HS-5 (cell line): ENCODE measurements at regions not wholly inside any gene's neighbourhood (a gene's known extent, or its start where the extent isn't known, plus 50 kb on each side); places are given as distances from the start of the nearest gene placed in this dataset.

Experiments used
- DNase-seq: peaks from one replicate; pipeline ENCODE4 v3.0.0-alpha.2; 2012; ENCODE audit warnings: low read depth

DNA sequence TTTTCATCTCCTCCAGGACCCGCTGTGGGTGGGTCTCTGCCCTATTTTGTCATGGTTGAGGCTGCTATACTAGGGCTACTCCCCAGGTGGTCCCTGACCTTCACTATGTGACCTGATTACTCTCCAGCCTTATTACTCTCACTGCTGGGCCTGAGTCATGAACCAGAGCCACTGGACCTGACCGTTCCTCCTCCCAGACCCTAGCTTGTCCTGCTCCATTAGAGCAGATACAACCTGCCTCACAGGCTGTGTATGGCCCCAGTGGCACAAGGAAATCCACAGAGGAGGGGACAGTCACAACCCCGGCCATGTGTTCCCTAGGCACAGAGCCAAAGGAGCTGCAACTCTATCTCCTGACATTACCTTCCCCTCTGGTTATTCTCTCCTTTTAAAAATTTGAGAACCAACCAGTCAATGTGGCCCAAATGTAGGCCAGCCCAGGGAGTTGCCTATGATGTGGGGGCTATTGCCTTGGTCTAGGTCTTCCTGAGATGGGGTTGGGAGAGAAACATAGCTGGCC lies 96.0 kb upstream of the FSTL4 start:
- no peak for DNase-seq

DNA sequence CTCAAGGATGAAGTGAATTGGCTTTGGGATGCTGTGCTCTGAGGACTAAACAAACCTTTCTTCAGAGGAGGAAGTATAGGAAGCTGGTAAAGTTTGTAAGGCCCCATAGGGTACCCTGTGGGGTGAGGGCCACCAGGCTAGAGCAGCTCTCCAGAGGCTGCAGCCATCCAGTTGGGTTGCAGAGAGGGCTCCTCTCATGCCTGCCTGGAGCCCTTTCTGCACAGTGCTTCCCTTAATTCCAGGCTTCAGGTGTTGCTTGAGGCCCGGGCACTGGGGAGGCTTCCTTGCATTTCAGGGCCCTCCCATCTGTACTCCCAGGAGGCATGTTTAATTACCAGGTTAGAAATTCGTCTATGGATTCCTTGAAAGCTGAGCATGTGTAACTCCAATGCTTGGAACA lies 95.3 kb upstream of the FSTL4 start:
- no peak for DNase-seq

DNA sequence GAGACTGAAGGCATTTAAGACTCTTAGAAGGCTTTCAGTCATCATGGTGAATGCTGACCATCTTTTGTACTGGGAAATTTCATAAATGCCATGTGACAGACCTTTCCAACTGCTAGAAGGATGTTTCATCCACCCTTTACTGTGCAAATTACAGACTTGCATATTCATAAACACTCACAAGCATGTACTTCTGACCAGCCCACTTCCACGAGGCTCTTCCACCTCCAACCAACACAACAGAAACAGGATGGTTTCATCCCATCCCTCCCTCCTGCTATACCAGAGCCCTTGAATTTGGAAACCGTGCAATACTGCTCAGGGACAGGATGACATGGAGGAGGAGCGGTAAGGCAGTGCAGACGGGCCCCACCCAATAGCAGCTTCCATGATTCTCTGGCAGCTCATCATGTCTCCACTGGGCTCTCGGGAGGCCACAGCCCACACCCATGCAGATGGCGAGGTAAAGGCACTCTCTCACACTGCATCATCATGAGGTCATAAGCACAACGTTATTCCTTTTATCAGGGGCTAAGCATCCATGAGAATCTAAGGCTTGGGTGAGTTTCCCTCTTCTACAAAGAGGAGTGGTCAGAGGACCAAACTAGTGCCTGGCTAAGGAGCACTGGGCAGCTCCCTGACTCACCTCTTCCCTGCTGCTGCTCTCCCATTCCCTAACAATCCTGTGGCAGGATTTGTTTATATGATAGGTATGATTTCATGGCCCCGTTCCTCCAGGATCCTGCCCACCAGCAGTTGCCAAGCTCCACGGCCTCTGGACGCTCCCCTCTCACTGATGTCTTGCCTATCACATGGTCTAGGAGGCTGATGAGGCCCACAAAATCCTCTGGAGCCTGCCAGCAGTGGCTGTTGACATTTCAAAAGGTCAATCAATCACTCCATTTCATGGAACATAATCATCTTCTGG lies 94.4 kb upstream of the FSTL4 start:
- no peak for DNase-seq

DNA sequence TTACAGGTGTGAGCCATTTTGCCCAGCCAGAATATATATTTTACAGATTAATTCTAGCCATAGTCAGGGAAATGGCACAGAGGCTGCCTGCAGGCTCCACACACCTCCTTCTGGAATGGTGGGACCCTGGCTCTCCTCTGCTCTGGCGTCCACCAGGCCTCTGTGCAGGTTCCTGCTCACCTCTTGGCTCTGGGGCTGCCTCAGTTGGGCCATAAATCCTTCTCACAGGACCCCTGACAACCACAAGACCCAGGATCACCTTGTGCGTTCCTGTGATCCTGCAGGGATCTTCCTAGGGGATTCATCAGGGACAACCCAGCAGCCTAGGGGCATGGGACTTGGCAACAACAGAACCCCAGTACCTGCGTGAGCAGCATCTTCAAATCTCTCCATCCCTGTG lies 93.0 kb upstream of the FSTL4 start:
- DNase-seq, result no peak

DNA sequence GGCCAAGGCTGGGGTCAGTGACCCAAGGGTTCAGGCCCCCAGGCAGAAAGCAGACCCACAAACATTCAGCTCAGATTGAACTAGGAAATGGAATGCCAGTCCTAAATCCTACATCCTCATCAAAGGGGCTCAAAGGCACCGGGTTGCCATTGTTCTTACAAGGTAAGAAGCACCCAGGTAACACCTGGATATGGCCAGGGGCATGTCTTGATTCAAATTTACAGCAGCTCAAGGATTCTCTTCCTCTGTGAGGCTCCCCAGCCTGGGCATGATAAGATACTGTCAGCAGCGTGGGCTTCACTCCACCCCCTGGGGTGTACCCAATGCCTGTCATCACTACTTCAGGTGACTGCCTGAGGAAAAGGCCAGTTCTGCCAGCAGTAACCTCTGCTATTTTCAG lies 92.1 kb upstream of the FSTL4 start:
- no peak for DNase-seq

DNA sequence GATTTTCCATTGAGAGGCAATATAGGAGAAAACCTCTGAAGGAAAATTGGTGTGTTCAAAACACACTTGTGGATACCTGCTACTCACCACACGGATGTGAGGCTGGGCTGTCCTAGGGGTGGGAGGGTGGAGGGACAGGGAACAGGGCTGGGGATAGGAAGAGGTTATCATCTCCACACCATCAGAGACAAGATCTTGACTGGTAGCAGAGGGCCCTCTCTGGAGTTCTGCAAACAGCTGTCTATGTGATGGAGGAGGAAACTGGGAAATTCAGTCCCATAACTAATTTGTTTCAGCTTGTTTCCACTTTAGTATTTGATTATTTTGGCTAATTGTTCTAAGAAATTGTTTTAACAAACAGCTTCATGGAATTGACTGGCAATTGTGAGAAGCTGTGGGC lies 91.6 kb upstream of the FSTL4 start:
- DNase-seq, result no peak

DNA sequence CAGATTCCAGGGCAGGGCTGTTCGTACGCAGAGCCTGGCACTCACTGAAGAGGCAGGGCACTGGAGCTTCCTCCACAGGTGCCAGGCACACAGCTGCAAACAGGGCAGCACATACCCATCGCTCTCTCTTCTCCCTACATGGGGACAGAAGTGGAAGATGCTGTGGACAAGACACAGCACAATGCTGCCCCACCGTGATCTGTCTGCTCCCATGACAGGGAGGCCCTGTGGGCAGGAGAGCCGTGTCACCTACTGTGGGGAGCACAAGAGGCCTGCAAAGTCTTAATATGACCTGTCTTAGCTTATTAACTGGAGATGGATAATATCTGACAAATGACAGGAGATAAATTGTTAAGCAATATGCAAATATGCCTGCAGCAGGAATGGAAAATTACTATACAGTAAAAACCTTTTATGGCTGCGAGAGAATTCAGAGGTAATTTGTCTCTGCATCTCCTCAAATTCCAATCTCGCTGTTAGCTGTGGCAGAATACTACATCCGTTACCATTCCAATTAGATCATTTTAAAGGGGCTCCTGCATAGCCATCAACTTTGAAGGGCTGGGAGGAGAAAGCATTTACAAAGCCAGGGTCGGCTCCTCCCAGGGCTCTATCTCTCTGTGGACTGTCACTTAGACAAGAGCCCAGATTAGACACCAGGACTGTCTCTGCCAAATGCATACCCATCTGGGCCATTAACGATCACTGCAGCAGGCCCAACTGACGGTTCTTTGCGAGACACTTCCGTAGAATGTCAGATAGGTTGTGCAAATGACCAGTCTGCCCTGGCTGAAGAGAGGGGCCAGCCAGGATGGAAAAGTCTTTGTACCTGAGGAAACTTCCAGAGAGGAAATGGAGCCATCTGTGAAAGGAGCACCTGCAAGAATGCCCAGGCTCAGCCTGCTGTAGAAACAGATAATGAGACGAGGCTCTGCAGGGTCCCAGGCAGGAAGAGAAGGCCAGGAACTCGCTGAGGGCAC lies 90.7 kb upstream of the FSTL4 start:
- no peak for DNase-seq

DNA sequence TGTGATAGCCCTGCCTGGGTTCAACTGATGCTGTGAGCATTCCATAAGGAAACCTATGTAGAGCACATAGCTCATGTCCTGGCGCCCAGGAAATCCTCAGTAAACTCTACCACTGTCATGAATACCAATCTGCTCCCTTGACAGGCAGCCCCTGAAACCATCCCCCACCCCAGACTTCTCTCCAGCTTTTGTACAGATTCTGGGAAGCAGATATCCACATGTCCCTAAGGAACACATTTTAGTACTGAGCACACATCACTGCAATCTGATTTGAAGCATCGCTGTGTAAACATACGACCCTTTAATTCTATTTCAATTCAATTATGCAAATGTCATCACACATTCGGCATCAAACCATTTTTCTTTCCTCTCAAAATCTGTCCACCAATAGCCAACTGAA lies 89.5 kb upstream of the FSTL4 start:
- DNase-seq, result no peak

DNA sequence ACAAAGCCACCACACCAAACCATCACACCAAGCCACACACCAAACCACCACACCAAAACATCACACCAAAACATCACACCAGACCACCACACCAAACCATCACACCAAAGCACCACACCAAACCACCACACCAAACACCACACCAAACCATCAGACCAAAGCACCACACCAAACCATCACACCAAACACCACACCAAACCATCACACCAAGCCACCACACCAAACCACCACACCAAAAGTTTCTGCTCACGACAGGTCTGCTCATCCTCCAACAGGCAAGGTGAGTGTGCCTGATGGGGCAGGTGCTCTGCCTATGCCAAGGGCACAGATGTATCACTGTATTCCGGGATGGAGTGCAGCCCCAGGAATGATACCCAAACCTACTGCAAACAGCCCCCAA lies 87.9 kb upstream of the FSTL4 start:
- DNase-seq, result no peak

DNA sequence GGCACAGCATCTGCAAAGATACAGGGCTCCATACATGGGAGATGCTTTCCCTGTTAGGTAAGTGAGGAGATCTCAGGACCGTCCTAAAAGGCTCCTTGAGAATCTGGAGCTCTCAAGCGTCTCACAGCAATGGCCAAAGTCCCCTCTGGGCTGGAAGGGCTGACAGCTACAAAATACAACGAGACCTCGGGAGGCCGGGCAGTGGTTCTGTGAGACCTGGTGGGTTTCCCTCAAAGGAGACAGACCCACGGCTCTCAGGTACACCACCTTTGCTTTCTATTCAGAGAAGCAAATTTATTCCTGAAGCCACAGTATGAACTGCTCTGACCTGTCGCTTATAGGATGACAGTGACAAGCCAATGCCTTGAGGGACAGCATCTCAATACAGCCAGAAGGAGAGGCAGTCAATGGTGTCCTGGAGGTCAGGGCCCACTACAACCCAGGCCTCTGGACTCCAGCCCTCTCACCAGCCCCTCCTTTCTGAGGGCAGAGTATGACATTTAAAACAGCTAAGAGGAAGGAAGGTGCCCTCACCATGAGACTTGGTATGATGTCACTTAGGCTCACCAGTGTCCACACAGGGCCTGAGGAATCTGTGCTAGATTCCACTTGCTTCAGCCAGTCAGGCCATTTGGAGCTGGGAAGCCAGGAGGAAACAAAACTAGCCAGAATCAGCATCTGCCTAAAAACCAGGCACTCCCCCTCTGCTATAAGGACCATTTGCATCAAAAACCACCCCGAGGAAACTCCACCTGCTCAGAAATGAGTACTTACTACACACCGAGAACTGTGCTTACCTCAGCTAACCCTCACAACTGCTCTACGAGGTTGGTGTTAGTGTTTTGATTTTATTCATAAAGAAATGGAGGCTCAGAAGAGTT lies 86.5 kb upstream of the FSTL4 start:
- DNase-seq, result no peak

DNA sequence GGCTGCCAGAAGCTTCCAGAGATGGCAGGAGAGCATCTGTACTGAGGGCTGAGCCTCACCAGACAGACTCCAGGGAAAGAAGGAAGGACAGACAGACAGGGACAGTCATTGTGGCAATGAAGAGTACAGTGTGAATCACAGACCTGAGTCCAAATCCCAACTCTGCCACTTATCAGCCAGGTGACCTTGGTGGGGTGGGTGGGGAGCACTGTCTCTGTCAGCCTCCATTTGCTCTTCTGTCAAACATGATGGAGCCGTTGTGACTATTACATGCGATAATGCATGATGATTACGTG lies 85.9 kb upstream of the FSTL4 start:
- no peak for DNase-seq

DNA sequence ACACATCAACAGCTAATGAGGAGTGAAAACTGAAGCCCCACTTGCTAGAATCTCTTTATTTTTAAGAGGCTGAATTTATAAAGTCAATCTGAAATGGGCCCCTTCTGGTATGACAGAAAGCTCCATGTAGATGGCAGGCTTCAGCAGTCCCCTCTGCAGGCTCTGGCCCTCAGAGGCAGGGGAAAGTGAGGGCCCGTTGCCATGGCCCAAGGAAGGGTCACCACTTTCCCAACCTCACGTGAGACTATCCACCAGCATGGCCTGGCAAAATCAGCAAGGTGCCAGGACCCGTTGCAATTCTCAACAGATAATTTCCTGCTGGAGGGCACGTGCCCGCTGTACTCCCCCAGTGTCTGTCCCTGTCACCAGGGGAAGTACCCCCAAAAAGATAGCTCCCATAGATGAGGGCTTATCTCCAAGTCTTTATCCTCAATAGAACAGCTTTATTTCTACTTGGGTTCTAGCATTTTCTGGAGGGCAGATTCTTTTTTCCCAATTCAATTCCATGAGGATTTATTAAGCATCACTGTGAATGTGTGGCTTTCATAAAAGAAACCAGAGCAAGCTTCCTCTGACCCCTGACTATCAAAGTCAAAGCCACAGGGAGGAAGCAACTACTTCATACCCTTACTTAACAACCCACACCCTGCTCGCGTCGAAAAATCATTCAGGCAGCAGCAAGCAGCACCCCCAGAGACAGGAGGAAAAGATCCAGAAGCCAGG lies 85.4 kb upstream of the FSTL4 start:
- DNase-seq, result no peak

DNA sequence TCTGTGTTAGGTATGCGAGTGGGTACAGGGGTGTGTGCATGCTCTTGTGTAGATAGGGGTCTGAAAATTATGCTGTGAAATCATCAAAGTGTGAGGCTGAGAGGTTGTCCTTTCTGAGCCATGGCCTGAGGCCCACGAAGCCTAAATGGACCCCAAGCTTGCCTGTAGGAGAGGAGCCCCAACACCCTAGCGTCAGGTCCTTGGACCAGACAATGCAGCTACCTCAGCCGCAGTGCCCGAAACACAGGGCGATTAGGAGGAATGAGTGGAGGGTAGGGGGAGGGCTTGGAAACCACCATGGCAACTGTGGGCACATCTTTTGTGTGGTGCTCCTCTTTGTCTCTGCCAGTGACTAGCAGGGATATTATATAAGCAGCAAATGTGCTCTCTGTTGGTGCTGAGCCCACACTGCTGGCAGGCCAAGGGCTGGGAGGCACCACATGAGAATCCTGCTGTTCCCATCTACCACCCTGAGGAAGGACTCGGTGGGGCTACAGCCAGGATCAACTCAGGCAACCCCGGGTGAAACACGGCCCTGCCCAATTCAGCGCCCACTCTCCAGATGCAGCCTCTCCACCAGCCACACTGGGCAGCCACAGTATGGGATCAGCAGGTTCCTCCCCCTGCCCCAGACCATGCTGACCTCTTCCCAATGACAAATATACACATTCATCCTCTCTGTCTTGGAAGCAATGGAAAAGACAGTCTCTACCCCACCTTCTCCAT lies 84.6 kb upstream of the FSTL4 start:
- no peak for DNase-seq

DNA sequence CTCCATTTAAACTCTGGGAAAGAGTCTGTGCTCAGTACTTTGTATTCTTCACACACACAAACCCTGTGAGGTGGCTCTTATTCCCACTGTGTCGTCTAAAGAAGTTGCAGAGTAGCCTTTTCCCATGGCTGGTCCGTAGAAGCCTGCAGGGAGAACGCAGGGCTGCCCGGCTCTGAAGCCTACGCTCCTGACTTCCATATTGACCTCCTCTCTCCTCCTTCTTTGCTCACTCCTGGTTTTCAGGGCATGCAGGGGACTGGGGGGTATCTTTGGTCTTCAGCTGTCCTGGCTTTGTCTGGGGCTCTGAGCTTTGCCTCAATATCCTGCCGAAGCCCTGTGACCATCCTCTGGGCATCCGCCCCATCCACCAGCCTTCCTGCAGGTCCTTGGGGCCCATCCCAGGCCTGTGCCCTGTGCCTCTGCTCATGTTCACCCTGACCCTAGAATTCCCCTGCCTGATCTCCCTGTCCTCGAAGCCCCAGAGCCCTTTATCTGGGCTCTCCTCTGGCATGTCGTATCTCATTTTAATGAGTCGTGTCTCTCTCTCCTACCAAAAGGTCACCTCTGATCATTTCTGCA lies 83.8 kb upstream of the FSTL4 start:
- DNase-seq, result no peak

DNA sequence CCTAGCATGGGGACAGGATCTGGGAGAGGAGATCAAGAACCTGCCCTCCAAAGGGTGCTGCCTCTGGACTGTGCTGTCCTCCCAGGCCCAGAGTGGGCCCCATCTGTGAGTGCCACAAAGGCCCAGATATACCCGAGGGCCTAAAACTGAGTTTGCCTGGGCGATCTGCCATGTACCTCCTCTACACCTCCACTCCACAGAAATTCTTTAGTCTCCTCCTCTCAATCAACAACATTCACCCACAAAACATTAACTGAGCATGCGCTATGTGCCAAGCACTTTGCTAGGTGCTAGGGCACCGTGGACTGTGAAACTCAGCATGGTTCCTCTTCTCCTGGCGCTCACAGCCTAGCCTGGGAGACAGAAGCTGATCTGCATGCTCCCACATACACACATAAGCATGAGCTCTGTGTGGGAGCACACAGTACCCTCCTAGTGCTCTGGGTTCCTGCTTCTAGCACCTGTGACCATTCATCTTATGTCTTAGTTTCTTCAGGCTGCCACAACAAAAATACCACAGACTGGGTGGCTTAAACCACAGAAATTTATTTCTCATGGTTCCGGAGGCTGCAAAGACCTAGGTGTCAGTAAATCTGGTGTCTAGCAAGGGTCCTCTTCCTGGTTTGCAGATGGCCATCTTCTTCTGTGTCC lies 82.0 kb upstream of the FSTL4 start:
- no peak for DNase-seq

DNA sequence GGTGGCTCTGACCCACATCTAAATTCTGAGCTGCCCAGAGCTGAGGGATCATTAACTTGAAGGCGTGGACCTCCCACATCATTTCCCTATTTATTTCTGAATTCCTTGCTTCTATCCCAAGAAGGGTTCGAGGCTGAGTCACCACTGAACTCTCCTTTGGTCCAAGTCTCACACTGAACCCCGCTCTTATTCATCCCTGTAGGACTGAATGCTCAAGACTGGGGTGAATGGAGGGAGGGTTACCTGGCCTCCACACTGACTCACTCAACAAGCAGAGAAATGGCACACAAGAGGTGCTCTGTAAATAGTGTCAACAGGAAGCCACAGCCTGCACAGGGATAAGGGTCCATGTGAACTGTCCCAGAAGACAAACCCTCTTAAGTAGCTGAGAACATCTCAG lies 79.1 kb upstream of the FSTL4 start:
- no peak for DNase-seq

DNA sequence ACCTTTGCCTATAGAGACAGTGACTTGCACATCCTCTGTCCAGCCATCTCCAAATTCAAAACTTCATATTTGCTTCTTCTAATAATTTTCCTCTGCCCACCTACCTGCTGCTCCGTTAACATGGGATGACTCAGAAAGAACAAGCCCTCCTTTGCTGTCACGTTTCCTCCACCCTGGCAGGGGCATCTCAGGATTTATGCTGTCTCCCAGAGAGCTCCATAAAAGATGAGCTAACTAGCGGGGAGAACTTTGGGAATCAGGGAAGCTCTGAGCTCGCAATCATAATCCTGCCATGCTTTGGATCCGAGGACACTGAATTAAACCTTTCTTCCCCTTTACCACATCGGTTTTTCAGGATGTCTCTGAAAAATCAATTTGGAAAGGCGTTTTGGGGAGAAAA lies 78.4 kb upstream of the FSTL4 start:
- no peak for DNase-seq

DNA sequence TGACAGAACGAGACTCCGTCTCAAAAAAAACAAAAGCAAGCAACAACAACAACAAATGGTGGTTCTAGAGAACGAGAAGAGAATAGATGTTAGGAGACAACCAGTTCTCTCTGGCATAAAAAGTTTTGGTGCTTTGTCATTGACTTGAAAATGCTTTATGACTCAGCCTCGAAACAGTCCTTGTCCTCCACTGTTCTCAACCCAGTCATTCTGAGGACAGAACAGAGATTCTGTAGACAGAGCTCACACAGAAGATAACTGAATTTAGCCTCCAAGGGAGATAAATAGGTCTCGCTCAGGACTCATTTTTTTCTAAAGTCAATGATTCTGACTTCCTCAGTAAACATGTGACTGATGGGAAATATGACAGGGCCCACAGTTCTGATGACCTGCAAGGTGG lies 76.0 kb upstream of the FSTL4 start:
- DNase-seq, result no peak

DNA sequence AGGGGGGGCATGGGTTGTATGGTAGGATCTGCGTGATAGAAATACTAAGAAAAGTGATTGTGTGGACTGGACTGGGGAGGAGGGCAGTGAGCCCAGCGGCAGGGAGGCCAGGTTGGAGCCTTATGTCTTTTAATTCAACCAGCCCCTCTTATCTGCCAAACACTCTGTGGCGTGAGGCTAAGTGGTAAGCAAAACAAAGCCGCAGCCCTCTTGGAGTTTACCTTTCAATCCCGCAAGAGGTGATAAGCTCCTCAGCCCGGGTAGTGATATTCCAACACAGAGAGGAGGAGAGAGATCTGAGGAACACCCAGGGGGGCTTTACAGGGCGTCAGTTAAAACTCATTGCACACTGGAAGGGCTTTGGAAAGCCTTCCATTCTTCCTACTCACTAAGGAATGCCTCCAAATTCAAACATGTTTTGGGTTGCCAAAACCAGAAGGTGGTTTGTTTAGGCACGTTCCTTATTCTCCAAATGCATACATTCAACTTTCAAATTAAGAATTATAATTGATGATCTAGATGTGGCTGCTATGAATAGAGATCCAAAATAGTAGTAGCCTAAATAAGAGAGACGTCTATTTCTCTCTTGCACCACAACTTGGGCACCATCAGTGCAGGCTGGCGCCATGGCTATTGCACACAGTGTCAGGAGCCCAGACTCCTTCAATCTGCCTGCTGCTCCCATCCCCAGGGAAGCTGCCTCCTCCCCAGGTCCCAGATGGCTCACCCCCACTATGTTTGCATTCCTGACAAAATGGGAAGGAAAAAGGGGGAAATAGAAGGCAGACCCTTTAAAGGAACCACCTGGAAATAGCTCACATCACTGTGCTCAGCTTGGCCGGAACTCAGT lies 75.1 kb upstream of the FSTL4 start:
- DNase-seq, result no peak
